HEK293T (cell line): ENCODE measurements at regions not wholly inside any gene's neighbourhood (a gene's known extent, or its start where the extent isn't known, plus 50 kb on each side); places are given as distances from the start of the nearest gene placed in this dataset.

Experiments
- BHLHE40 ChIP-seq: fragments of 450-650 bp; IDR thresholded peaks from 2 replicates; pipeline ENCODE4 v1.6.1; 2016; ENCODE audit warnings: mild to moderate bottlenecking, moderate library complexity, borderline replicate concordance
- ELF4 ChIP-seq: fragments of 450-650 bp; IDR thresholded peaks from 2 replicates; pipeline ENCODE4 v1.6.1; 2017; ENCODE audit warnings: antibody characterized with exemption
- SUZ12 ChIP-seq: fragments of 450-650 bp; IDR thresholded peaks from 2 replicates; pipeline ENCODE4 v1.6.1; 2016; ENCODE audit warnings: mild to moderate bottlenecking
- TARDBP ChIP-seq: fragments of 450-650 bp; IDR thresholded peaks from 2 replicates; pipeline ENCODE4 v1.6.1; 2016
- ZNF384 ChIP-seq: fragments of 450-650 bp; IDR thresholded peaks from 2 replicates; pipeline ENCODE4 v1.6.1; 2016

DNA sequence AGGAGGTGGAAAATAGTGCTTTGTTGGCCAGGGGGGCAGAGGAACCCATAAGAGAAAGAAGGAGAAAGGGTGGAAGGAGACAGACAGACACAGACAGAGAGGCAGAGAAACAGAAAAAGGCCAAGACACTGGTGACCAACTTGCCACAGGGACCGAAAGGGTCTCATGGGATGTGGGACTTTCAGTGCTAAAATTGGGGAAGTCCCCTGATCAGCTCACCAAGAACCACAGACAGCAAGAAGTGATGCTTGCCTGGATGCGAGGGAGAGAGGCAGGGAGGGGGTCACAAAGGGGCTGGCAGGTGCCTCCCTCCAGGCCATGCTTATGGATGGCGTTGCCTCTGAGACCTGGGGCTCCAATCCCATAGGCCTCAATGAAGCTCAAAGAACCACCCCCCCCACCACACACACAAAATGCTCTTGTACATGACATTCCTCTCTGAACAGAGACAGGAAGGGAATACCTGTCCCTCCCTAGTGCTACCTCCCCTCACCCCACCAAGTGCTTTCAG lies 413.4 kb downstream of the MN1 start:
- TF ChIP-seq TARDBP (no peak), ZNF384 (no peak), ELF4 (no peak), SUZ12 (no peak), BHLHE40 (no peak)
